ENCODE measurements at regions not wholly inside any gene's neighbourhood (a gene's known extent, or its start where the extent isn't known, plus 50 kb on each side); places are given as distances from the start of the nearest gene placed in this dataset.
"Not testable (repeated sequence)": the region's sequence is repeated elsewhere in the genome, so short reads cannot be mapped to it uniquely, and the experiment has no call there.

DNA sequence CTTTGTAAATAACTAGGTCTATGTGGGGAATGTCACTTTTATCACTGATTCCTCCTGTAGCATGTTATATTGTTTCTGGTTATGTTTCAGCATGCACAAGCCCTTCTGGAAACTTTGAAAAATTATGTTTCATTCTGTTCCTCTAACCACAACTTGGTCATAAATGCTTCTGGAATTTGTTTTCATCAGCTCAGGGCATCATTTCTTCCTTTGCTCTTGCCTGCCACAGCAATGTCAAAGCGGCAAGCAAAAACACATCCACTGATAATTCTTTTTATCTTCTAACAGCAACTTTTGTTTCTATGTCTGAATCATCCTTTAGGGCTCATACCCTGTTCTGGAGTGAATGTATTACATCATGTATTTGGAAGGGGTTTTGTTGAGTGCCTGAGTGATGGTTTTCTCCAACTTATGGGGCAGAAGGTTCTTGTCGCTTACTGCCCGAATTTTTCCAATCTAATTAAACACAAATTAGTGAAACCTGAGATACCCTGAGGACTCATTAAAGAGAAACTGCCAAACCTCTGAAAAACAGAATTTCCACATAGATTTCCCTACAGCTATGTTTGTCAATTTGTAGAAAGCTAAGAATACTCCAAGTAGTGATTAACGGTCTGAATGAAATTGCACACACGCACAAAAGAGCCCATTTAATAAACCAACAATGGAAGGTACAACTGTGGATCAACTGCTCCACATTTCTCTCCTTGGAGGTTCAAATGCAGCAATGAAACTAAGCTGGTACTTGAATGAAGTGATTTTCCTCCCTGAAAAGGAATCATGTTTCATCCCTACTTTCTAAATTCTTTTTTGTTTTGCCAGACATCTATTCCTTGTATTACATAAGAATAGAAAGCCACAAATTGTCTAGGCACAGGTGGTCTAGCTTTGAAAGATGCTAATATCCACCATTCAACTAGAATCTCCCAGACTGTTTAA, 173.5 kb upstream of the KRR1 start:
- WGBS, 3 donors, result 79 to 89% (median 80%) methylated on average over 5 of the region's 5 CpGs

DNA sequence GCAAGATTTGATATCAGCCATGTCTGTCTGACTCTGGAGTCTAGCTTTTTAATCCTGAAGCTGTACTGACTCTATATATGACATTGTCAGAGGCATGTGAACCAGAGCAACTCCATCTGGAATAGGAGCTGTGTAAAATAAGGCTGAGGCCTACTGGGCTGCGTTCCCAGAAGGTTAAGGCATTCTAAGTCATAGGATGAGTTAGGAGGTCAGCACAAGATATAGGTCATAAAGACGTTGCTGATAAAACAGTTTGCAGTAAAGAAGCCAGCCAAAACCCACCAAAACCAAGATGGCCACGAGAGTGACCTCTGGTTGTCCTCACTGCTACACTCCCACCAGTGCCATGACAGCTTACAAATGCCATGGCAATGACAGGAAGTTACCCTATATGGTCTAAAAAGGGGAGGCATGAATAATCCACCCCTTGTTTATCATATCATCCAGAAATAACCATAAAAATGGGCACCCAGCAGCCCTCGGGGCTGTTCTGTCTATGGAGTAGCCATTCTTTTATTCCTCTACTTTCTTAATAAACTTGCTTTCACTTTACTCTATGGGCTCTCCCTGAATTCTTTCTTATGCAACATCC, 172.7 kb upstream of the KRR1 start:
- 70 to 86% (median 78%) methylated on average over 4 of the region's 4 CpGs for WGBS, 3 donors
- H3K27ac ChIP-seq (ENCODE audit: low read depth, low read length), result not testable (repeated sequence)

More for the DNA sequence above, 173.5 kb upstream of the KRR1 start:
- no peak overlapping the region for H3K27ac ChIP-seq (ENCODE audit: low read depth, low read length)

DNA sequence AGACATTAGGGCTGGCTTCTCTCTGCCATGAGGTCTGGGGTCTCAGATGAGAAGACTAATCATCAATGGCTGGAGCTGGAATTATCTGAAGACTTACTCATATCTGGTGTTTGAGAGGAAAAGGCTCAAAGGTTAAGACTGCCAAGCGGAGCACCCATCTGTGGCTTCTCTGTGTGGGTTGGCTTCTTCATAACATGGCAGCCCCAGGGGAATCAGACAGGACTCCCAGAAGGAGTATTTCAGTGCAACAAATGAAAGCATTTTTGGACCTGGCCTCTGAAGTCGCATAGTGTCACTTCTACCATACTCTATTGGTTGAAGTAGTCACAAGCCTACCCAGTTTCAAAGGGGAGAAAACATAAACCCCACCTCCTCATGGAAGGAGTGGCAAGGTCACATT, 171.8 kb upstream of the KRR1 start:
- 92 to 96% (median 94%) methylated on average over 2 of the region's 2 CpGs for WGBS, 3 donors
- H3K27ac ChIP-seq (ENCODE audit: low read depth, low read length), result no peak overlapping the region

DNA sequence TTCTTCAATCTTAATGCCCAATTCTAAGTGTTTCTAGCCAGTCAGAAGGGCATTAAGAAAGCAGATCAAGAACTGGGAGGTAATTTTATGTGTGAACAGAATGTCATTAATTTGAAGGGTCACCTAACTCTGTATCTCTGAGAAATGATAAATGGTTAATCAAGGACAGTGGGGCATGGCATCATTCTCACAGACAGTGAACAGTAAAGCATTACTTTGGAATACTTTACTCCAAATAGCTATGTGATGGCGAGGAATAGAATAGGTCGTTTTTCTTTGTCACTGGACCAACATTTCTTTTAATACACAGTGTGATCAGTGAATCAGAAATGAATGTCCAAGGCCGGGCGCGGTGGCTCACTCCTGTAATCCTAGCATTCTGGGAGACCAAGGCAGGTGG, 166.1 kb upstream of the KRR1 start:
- WGBS, 3 donors, result 83 to 97% (median 94%) methylated on average over 5 of the region's 5 CpGs

DNA sequence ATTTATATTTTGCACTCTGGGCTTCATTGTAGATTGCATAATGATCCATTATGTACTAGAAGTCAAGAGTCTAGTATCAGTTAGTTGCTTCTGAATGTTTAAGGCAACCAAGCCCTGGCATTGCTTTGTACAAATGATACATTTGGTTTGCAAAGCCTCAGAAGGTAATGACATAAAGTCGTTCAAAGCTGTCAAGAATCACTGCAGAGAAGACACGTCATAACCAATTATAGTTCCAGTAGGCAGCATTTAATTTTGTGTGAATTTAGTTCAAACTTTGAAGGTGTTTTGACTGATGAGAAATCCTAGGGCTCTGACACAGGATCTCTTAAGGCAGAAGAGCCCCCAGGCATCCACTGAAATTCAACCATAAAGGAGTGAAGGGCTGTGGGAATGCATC, 163.0 kb upstream of the KRR1 start:
- H3K27ac ChIP-seq (ENCODE audit: low read depth, low read length), result no peak overlapping the region
- WGBS, 3 donors, result 85 to 95% (median 87%) methylated on average over 2 of the region's 2 CpGs

More for the DNA sequence above, 166.1 kb upstream of the KRR1 start:
- no peak overlapping the region for H3K27ac ChIP-seq (ENCODE audit: low read depth, low read length)

DNA sequence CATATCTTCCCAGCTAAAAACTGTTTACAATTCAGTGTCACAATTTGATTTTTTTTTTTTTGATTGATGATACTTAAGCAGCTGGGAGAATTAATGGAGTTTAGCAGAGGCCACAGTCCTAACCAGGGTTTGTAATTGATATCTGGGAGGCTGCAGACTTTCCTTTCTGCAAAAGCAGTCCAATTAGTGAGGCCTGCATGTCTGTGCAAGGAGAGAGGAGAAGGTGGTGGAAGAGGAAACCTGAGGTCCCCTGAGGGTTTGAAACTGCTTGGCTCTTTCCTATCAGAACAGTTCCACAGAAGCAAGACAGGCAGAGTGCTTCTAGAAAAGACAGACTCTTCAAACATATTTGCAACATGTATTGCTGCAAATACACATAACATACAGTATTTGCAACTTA, 160.8 kb upstream of the KRR1 start:
- H3K27ac ChIP-seq (ENCODE audit: low read depth, low read length), result no peak overlapping the region

DNA sequence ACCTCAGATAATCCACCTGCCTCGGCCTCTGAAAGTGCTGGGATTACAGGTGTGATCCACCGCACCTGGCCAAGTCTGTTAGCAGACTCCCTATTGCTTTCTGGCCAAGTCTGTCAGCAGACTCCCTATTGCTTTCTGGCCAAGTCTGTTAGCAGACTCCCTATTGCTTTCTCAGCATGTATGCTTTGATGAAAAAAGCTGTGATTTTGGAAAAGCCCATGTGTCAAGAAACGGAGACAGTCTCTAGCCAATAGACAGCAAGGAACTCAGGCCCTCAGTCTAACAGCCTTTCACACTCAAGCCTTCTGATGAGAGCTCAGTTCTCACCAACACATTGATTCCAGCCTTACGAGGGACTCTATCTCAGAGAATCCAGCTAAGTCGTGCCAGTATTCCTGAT, 158.8 kb upstream of the KRR1 start:
- 63 to 75% (median 73%) methylated on average over 5 of the region's 5 CpGs for WGBS, 3 donors
- H3K27ac ChIP-seq (ENCODE audit: low read depth, low read length), result no peak overlapping the region

DNA sequence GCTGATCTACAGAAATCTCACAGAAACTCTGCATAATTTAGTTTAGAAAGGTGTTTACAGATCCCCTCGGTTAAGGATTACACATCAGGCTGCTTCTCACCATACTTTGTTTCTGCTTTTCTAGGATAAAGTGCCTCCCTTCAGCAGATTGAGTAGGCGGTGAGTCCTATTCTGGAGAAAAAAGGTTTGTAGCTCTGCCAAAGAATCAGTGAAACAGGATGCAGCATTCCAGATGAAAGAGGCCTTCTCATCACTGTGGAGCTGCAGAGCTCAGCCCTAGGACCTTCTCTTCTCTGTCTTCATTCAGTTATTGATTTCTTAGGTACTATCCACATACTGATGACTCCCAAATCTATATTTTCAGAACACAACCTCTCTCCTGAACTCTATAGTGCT, 155.5 kb upstream of the KRR1 start:
- 47 to 57% (median 51%) methylated on average over 2 of the region's 2 CpGs for WGBS, 3 donors
- no peak overlapping the region for H3K27ac ChIP-seq (ENCODE audit: low read depth, low read length)

DNA sequence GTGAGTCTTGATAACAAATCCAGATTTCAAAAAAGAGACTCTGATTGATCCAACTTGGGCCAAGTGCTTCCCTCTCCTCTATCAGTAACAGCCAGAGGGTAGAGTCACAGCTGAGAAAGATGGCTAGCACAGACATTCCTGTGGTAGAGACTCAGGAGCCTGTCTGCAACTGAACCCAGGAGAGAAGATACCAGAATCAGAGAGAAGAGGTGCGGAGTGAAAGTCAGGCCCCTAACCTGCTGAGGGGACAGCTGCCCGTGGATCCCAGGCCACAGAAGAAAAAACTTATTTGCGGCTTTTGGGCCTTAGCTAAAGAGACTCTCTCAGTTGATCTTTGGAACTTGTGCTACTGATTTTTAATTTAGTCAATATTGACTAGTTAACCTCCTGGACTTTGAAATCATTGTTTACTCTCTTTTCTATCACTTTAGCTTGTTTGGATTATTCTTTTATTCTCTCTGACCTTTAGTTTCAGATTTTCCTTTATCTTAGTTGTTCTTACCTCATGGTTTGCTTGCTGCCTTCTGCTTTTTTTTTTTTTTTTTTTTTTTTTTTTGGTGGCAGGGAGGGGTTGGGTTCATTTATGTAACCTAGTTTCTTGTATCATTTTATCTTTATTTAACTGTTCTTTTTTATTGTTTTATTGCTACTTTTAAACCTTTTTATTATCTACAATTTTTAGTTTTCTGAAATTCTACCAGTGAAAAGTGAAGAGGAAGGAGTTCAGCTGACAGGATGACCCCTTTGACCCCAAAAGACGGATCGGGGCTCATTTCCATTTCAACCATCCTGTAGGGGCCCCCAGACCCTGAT, 154.9 kb upstream of the KRR1 start:
- 43 to 79% (median 73%) methylated on average over 5 of the region's 5 CpGs for WGBS, 3 donors
- H3K27ac ChIP-seq (ENCODE audit: low read depth, low read length), result no peak overlapping the region

DNA sequence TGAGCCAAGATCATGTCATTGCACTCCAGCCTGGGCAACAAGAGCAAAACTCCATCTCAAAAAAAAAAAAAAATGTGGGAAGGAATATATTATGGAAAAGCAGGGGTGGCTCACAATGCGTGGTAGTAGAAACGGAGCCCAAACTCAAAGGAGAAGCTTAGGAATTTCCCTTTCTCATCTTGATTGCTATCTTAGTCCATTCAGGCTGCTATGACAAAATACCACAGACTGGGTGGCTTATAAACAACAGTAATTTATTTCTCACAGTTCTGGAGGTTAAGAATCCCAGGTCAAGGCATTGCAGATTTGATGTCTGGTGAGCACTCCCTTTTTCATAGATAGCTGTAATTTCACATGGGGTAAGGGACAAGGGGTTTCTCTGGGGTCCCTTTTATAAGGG, 153.8 kb upstream of the KRR1 start:
- no peak overlapping the region for H3K27ac ChIP-seq (ENCODE audit: low read depth, low read length)
- 87 to 91% (median 88%) methylated on average over 2 of the region's 2 CpGs for WGBS, 3 donors

DNA sequence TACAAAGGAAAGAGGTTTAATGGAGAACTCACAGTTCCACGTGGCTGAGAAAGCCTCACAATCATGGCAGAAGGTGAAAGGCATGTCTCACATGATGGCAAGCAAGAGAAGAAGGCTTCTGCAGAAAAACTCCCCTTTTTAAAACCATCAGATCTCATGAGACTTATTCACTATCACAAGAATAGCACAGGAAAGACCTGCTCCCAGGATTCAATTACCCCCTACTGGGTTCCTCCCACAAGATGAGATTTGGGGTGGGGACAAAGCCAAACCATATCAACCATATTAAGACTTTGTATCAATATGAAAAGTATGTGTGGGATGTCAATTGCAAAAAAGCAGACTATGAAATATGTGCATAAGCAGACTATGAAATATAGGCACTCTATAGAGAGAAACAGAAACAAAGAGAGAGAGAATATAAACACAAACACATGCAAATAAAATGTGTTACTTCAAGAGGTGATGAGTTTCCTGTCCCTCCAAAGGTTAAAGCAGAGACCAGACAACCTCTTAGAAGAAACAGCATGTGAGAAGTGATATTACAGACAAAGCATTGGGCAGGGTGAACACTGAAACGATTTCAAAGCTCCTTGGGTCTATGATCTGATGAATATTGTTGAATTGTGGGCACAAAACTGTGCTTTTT, 151.2 kb upstream of the KRR1 start:
- H3K27ac ChIP-seq (ENCODE audit: low read depth, low read length), result no peak overlapping the region
- 57 to 81% (median 69%) methylated on average over 2 of the region's 2 CpGs for WGBS, 3 donors

DNA sequence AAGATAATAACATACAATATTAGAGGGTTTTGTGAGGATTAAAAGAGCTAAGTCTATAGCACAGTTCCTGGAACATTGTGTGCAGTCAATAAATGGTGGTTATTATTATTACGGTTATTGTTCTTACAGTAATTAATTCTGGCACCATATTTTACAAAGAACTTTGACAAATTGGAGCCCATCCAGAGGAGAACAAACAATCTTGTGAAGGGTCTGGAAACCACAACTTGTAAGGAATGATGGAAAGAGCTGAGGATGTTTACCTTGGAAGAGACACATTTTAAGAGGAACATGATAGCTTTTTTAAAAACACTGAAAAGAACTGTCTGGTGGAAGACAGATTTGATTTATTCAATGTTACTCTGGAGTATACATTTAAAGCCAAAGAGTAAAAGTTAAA, 150.5 kb upstream of the KRR1 start:
- no peak overlapping the region for H3K27ac ChIP-seq (ENCODE audit: low read depth, low read length)
- 42 to 63% (median 61%) methylated on average over 1 of the region's 1 CpG for WGBS, 3 donors

DNA sequence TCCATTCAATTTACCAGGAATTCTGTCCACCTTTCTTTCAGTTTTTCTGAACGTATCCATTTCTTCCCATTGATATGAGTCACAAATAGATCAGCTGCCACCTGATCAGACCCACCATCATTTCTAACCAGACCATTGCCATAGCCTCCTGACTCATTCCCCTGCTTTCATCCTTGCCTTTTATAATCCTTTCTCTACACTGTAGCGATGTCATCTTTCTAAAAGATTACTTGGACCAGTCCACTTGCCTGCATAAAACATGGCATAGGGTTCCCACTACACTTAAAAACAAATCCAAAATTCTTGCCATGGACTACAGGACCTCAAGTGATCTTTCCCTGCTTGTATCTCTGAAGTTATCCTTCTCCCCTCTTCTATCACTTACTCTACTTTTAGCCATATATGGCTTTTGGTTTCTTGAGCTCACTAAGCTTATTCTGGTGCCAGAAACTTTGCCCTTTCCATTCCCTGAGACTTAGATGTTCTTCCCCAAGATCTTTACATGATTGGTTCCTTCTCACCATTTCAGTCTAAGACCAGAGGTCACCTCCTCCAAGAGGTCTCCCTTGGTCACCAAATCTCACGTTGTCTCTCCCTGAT, 149.5 kb upstream of the KRR1 start:
- WGBS, 3 donors, result 90 to 93% (median 92%) methylated on average over 3 of the region's 3 CpGs
- H3K27ac ChIP-seq (ENCODE audit: low read depth, low read length), result no peak overlapping the region

DNA sequence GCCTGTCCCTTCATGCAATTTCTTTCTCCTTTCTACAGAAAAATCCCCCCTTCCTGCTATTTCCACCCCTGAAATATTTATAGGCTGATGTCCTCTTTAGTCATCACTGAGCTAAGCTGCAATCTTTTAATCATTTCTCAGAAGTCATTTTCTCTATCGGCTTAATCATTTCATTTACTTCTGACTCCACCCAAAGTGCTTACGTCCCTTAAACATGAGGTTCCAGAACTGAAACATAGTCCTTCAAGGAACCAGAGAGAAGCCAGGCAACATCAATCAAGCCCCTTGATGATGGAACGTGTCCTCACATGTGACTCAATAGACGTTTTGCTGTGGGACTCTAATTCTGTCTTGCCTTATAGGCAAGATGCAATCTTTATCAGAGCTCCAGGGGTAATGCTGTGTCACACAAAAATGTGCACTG, 148.7 kb upstream of the KRR1 start:
- H3K27ac ChIP-seq (ENCODE audit: low read depth, low read length), result no peak overlapping the region
- 73 to 76% (median 73%) methylated on average over 4 of the region's 4 CpGs for WGBS, 3 donors

DNA sequence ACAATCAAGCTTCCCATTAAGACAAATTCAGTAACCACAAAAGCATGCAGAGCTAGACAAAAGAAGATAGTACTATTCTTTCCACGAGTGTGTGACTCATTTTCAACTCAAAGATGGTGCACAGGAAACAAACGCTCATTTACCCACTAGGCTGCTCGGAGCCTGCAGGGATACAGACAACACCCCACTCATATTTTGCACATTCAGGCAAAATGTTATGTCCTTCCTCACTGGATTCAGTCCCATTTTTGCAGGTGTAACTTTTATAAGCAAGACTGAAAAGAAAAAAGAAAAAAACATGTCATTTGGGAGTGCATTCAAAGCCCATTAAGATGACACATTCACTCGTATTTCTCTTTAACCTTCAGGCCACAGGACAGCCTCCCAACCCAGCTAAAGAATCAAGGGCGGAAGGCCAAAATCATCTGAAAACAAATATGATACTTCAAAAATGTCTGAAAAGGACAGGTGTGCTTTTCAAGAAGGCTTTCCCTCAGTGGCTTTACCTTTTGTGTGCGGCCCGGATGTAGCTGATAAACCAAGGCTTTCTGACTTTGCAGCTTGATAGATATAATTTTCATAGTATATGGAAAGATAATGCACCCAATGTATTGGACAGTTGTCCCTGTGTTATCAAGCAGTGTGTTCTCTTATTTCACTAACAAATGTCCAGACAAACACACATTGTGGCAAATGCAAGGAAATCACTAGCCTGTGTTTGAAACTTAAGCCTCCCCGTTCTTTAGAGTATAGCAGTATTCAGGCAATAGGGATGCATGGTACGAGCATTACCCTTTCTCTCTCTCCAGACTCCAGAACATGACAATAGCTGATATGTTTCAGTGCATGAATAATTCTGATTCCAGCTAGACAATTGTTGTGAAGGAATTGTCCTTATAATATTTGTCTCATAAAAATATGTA, 147.8 kb upstream of the KRR1 start:
- no peak overlapping the region for H3K27ac ChIP-seq (ENCODE audit: low read depth, low read length)
- WGBS, 3 donors, result 62 to 75% (median 72%) methylated on average over 9 of the region's 9 CpGs

DNA sequence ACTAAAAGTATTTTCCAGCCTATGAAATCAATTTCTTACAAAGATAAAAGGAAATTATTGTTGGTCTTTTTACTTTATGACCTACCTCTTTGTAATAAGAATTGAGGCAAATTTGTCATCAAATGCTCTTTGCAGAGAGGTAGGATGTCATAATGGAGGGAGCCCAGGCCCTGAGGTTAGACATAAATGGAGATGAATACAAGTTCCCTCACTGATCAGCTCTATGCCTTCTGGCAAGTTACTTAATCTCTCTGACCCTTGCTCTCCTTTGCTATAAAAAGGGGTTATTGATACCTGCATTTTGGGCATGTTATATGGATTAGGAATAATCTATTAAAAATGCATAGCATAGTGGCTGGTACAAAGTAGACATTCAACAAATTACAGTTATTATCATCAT, 146.9 kb upstream of the KRR1 start:
- H3K27ac ChIP-seq (ENCODE audit: low read depth, low read length), result no peak overlapping the region

DNA sequence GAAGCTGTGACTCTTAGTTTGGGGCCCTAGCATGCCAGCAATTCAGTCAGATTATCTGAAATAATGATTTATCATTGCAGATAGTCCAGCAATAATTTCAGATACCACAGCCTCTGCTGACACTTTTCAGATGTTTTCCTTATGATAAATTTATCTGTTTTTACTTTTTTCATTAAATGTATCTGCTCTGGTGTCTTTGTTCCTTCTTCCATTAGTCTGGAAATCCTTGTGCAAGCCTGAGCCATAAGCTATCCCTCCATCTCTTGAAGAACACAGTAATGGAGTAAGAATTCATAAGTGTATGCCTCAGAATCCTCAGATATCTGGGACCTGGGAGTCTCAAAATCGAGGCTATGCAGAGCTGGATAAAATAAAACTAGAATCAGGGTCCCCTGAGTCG, 146.4 kb upstream of the KRR1 start:
- H3K27ac ChIP-seq (ENCODE audit: low read depth, low read length), result no peak overlapping the region
- WGBS, 3 donors, result 84 to 94% (median 88%) methylated on average over 2 of the region's 2 CpGs

Data from adipose tissue (tissue), 3 donors.